T-cell (primary cell): ENCODE measurements at regions not wholly inside any gene's neighbourhood (a gene's known extent, or its start where the extent isn't known, plus 50 kb on each side); places are given as distances from the start of the nearest gene placed in this dataset.

Source experiments
- ATAC-seq, 4 experiments: fragments of 200-7000 bp in 3 of 4; fragments of 150-1000 bp in 1 of 4; cut with Tn5 transposase; replicated peaks in 1 of 4; 1 replicate in 3 of 4; 2 replicates in 1 of 4; pipeline ENCODE4 v1.10.0; 2021; ENCODE audit warnings: moderate library complexity in 3 of 4, mild to moderate bottlenecking in 2 of 4, moderate number of reproducible peaks in 1 of 4
- CTCF ChIA-PET, 2 donors: fragments of 300-600 bp; sonication (Branson Sonifier 250); formaldehyde crosslinking; loops; one replicate each; lab custom pipeline; 2022; ENCODE audit warnings: antibody characterized with exemption in 2 of 2; lab: Charles Lee
- POLR2A ChIA-PET, 2 donors: fragments of 300-600 bp; sonication (Branson Sonifier 250); formaldehyde crosslinking; loops; one replicate each; lab custom pipeline; 2022; ENCODE audit warnings: antibody characterized with exemption in 2 of 2; lab: Charles Lee
- DNase-seq, 35 experiments: peaks; one replicate each; pipeline versions ENCODE4 v3.0.0 to v3.0.0-alpha.2; 2013 to 2023
- H3K27ac ChIP-seq: one replicate; pipeline ENCODE4 v1.5.1; 2013; ENCODE audit warnings: low read length
- H3K27me3 ChIP-seq, 2 experiments: replicated peaks in 1 of 2; 1 replicate in 1 of 2; 2 replicates in 1 of 2; pipeline versions ENCODE4 v1.6.1 to v1.7.0; 2013; ENCODE audit warnings: low read length in 1 of 2, mixed read lengths in 1 of 2; ENCODE audit not compliant: control insufficient read depth in 2 of 2, insufficient read depth in 2 of 2; ENCODE audit errors: extremely low read depth in 1 of 2
- H3K36me3 ChIP-seq, 2 donors: 1 replicate in 1 of 2; 2 replicates in 1 of 2; pipeline versions ENCODE4 v1.6.1 to v1.7.0; 2013; ENCODE audit warnings: low read length in 1 of 2; ENCODE audit not compliant: control insufficient read depth in 2 of 2, insufficient read depth in 1 of 2; ENCODE audit errors: extremely low read depth in 1 of 2
- H3K4me1 ChIP-seq, 2 experiments: 1 replicate in 1 of 2; 2 replicates in 1 of 2; pipeline versions ENCODE4 v1.6.1 to v1.7.0; 2013; ENCODE audit warnings: low read length in 2 of 2, mixed read lengths in 1 of 2; ENCODE audit not compliant: insufficient read depth in 2 of 2, control insufficient read depth in 1 of 2; ENCODE audit errors: extremely low read depth in 1 of 2
- H3K4me3 ChIP-seq, 2 donors: 1 replicate in 1 of 2; 2 replicates in 1 of 2; pipeline versions ENCODE4 v1.5.1 to v1.7.0; 2013; ENCODE audit warnings: mild to moderate bottlenecking in 2 of 2, low read length in 1 of 2, moderate library complexity in 1 of 2; ENCODE audit not compliant: control insufficient read depth in 1 of 2; ENCODE audit errors: extremely low read depth in 1 of 2
- H3K9me3 ChIP-seq: 2 replicates; pipeline ENCODE4 v1.7.0; 2013
- H3K27ac Mint-ChIP-seq, 2 donors: one replicate each; pipeline ENCODE4 v1.8.0; 2020 to 2021; ENCODE audit warnings: mild to moderate bottlenecking in 2 of 2, mixed read lengths in 2 of 2
- H3K27me3 Mint-ChIP-seq, 2 donors: one replicate each; pipeline ENCODE4 v1.8.0; 2021 to 2022; ENCODE audit warnings: mixed read lengths in 2 of 2
- H3K36me3 Mint-ChIP-seq: one replicate; pipeline ENCODE4 v1.8.0; 2021; ENCODE audit warnings: mixed read lengths
- H3K4me1 Mint-ChIP-seq, 3 donors: one replicate each; pipeline ENCODE4 v1.8.0; 2020 to 2022; ENCODE audit warnings: mixed read lengths in 3 of 3, mild to moderate bottlenecking in 1 of 3
- H3K4me3 Mint-ChIP-seq, 3 donors: one replicate each; pipeline ENCODE4 v1.8.0; 2020 to 2022; ENCODE audit warnings: mild to moderate bottlenecking in 3 of 3, mixed read lengths in 3 of 3, moderate library complexity in 3 of 3
- H3K9me3 Mint-ChIP-seq, 3 donors: one replicate each; pipeline ENCODE4 v1.8.0; 2020 to 2022; ENCODE audit warnings: mixed read lengths in 3 of 3
- WGBS: methylation state at CpG from one replicate; pipeline ENCODE4 v1.1.5; 2013; ENCODE audit warnings: missing lambda C conversion rate; ENCODE audit not compliant: insufficient coverage; 5-methylcytosine and 5-hydroxymethylcytosine counted together

DNA sequence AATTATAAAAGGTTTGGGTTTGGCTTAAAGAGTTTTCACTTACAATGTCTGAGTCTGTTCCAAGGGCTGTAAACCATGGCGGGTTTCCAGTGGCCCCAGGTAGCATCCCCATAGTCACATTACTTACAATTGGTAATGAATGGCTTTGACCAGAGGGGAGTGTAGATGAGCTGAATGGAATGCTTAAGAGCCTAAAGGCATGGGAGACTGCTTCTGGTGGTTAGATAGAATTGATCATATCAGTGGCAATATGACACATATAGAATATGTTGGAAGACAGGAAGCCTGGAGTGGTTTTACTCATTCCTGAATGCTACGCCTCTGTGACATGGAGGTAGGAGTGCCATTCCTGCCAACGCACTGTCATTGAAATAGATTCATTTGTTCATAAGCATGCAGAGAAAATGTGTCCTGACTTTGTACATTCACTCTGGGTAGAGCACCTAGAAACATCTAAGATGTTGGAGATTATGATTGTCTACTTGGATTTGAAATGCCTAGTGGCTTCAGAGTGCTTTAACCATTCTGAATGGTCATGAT lies 183.3 kb downstream of the BLID start:
- Histone ChIP-seq H3K36me3 (no peaks in the 10 kb centered on the region), H3K4me1 (no peaks in the 10 kb centered on the region), H3K27ac (no peak overlapping the region), H3K4me3 (no peak overlapping the region), H3K27me3 (peaks cover 2 to 7% of the 10 kb centered on the region in 2 experiments), H3K9me3 (no peaks in the 10 kb centered on the region)
- ATAC-seq (no peak), DNase-seq (no peak)
- Mint-ChIP-seq H3K4me1 (no peaks in the 10 kb centered on the region), H3K9me3 (no peaks in the 10 kb centered on the region), H3K36me3 (no peaks in the 10 kb centered on the region), H3K4me3 (no peak overlapping the region), H3K27me3 (peaks cover 10 to 15% of the 10 kb centered on the region in 2 donors), H3K27ac (no peak overlapping the region)
- ChIA-PET POLR2A (no interaction called here), CTCF (no interaction called here)
- WGBS = 95% methylated on average over 2 of the region's 3 CpGs

DNA sequence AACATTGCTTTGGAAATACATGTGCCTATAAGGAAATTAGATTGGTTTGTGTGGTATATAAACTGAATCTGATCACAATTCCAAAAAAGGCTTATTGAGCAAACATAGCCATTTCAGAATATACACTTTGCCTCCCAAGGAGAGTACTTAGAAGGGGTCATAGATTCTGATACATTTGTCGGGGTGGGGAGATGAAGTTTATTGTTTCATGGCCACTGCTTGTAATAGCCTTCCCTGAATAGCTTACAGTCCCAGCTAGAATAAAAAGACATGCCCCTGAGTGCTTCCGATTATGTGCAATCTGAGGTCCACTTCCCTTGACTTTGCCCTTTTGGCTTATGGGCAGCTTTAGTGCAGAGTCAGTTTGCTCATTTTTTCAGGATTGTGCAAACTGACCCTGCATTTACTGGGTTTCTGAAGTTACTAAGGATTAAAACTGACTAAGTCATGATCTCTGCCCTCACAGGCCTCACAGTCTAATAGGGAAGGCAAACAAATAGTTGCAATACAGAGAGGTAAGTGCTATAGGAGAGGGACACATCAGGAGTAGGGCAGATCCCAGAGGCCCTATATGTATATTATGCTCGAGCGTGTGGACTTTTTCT lies 184.2 kb downstream of the BLID start:
- no peaks in the 10 kb centered on the region for H3K4me1 ChIP-seq

DNA sequence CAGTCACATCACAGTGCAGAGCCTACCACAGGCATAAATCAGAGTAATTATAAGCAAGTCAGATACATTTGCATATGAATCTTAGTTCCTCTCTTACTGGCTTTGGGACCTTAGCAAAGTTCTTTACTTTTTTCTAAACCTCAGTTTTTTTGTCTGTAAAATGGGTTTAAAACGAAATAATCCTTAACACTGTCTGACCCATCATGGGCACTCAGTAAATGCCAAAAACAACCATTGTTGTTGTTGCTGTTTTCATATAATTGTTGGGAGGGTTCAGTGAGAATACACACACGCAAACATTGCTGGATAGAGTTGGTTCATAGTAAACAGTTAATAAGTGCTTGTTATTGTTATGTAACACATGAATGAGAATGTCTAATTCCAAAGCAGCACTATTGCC lies 184.9 kb downstream of the BLID start:
- no peak for DNase-seq
- WGBS = 83% methylated on average over 1 of the region's 2 CpGs

More for the DNA sequence above, 184.2 kb downstream of the BLID start:
- no peak overlapping the region for H3K4me3 ChIP-seq
- peaks cover 2 to 7% of the 10 kb centered on the region in 2 experiments for H3K27me3 ChIP-seq
- no peaks in the 10 kb centered on the region for H3K36me3 ChIP-seq
- Mint-ChIP-seq H3K4me1 (no peaks in the 10 kb centered on the region), H3K36me3 (no peaks in the 10 kb centered on the region), H3K9me3 (no peaks in the 10 kb centered on the region), H3K27ac (no peak overlapping the region), H3K27me3 (peaks cover 10 to 18% of the 10 kb centered on the region in 2 donors), H3K4me3 (no peak overlapping the region)
- ATAC-seq (no peak), DNase-seq (no peak)
- POLR2A ChIA-PET = no interaction called here
- CTCF ChIA-PET = no interaction called here
- no peak overlapping the region for H3K27ac ChIP-seq
- no peaks in the 10 kb centered on the region for H3K9me3 ChIP-seq
- 100% methylated on average over 1 of the region's 4 CpGs for WGBS

GRCh38 chr11:121930004-121930965 lies 185.7 kb downstream of the BLID start:
- POLR2A ChIA-PET = no interaction called here
- Histone ChIP-seq H3K36me3 (no peaks in the 10 kb centered on the region), H3K27me3 (peaks cover 2 to 7% of the 10 kb centered on the region in 2 experiments), H3K4me3 (no peak overlapping the region), H3K9me3 (no peaks in the 10 kb centered on the region), H3K27ac (no peak overlapping the region), H3K4me1 (no peaks in the 10 kb centered on the region)
- ATAC-seq (no peak), DNase-seq (no peak)
- Mint-ChIP-seq H3K27me3 (peaks cover 10 to 18% of the 10 kb centered on the region in 2 donors), H3K27ac (no peak overlapping the region), H3K4me3 (no peak overlapping the region), H3K4me1 (no peaks in the 10 kb centered on the region), H3K36me3 (no peaks in the 10 kb centered on the region), H3K9me3 (no peaks in the 10 kb centered on the region)
- whole genome bisulfite sequencing = 0% methylated on average over 2 of the region's 18 CpGs
- CTCF ChIA-PET = no interaction called here

More for the DNA sequence above, 184.9 kb downstream of the BLID start:
- no peaks in the 10 kb centered on the region for H3K36me3 ChIP-seq
- H3K27ac ChIP-seq = no peak overlapping the region
- no peak overlapping the region for H3K4me3 Mint-ChIP-seq
- peaks cover 2 to 7% of the 10 kb centered on the region in 2 experiments for H3K27me3 ChIP-seq
- H3K4me3 ChIP-seq = no peak overlapping the region
- H3K4me1 ChIP-seq = no peaks in the 10 kb centered on the region
- no peak overlapping the region for H3K27ac Mint-ChIP-seq
- ChIA-PET CTCF (no interaction called here), POLR2A (no interaction called here)
- no peaks in the 10 kb centered on the region for H3K4me1 Mint-ChIP-seq
- no peak for ATAC-seq
- H3K9me3 ChIP-seq = no peaks in the 10 kb centered on the region
- H3K36me3 Mint-ChIP-seq = no peaks in the 10 kb centered on the region
- H3K27me3 Mint-ChIP-seq = peaks cover 10 to 18% of the 10 kb centered on the region in 2 donors
- no peaks in the 10 kb centered on the region for H3K9me3 Mint-ChIP-seq

DNA sequence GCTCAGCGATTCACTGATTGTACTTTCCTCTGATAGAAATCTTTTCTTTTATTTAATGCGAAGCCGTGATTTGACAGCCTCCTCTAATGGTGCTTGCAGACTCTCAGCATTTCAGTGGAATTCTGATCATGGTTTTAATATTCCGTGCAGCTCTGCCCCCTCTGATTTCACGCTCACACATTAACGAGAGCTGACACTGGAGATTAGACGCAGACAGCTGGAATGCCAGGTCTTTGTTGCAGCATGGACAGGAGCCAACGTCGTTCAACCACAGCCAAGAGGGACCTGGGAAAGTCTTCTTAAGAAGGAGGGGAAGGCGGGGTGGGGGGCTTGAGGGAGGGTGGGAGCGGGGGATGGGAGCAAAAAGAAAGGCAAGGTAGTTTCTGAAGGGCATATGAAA lies 186.4 kb downstream of the BLID start:
- ChIA-PET CTCF (no interaction called here), POLR2A (no interaction called here)
- no peak overlapping the region for H3K27ac ChIP-seq
- ATAC-seq (no peak), DNase-seq (no peak)
- peaks cover 2 to 7% of the 10 kb centered on the region in 2 experiments for H3K27me3 ChIP-seq
- Mint-ChIP-seq H3K4me1 (no peaks in the 10 kb centered on the region), H3K36me3 (no peaks in the 10 kb centered on the region), H3K9me3 (no peaks in the 10 kb centered on the region), H3K27me3 (peaks cover 10 to 21% of the 10 kb centered on the region in 2 donors), H3K27ac (no peak overlapping the region), H3K4me3 (no peak overlapping the region)
- H3K36me3 ChIP-seq = no peaks in the 10 kb centered on the region
- 21% methylated on average over 3 of the region's 11 CpGs for WGBS
- H3K4me1 ChIP-seq = no peaks in the 10 kb centered on the region
- no peaks in the 10 kb centered on the region for H3K9me3 ChIP-seq
- H3K4me3 ChIP-seq = no peak overlapping the region

DNA sequence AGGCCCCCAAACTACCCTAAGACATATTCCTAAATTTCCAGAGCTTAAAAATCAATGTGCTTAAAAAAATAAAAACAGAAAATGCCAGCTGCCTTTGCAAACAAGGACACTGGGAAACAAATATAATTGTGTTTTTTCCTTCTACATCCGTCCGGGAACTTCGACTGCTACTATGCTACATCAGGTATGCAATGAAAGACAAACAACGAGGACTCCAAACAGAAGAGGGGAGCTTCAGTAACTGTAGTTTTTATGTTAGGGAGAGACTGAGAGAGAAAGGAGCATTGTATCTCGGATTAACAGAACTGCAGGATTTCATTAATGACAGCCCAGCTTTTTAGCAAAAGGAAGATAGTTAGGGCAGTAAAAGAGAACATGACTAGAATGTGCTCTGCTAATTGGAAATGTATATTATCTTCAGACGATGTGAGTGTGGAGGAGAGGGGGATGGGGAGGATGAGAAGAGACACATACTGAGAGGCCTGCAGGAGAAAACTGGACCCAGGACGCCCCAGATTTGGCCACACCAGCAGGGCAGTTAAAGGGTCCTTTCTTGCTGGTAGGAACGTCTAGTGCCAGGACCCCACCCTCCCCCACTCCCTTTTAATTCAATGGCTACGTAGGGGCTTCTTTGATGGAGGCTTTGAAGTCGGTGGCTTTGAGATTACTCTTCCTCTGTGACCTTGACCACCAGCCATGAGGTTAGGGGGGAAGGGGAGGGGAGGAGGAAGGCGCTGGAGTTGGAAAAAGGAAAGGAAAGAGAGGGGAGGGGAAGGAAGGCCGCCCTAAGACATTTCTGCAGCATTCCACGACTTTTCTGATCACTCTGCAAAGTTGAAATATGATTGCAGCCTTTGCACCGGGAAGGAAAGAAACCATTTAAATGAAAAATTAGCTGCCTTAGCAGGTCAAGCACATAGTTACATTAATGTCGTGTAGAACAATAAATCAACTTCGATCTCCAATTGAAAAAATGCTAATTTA lies 187.1 kb downstream of the BLID start:
- Histone ChIP-seq H3K27me3 (peaks cover 2 to 7% of the 10 kb centered on the region in 2 experiments), H3K4me1 (no peaks in the 10 kb centered on the region), H3K9me3 (no peaks in the 10 kb centered on the region), H3K36me3 (no peaks in the 10 kb centered on the region), H3K27ac (no peak overlapping the region), H3K4me3 (no peak overlapping the region)
- H3K4me3 Mint-ChIP-seq = no peak overlapping the region
- 51% methylated on average over 9 of the region's 16 CpGs for WGBS
- ChIA-PET CTCF (no interaction called here), POLR2A (no interaction called here)
- no peak overlapping the region for H3K27ac Mint-ChIP-seq
- no peaks in the 10 kb centered on the region for H3K9me3 Mint-ChIP-seq
- H3K27me3 Mint-ChIP-seq = peaks cover 10 to 21% of the 10 kb centered on the region in 2 donors
- no peaks in the 10 kb centered on the region for H3K36me3 Mint-ChIP-seq
- DNase-seq (no peak), ATAC-seq (no peak)
- no peaks in the 10 kb centered on the region for H3K4me1 Mint-ChIP-seq
